Hepatocyte (in vitro differentiated cells): ENCODE measurements at regions not wholly inside any gene's neighbourhood (a gene's known extent, or its start where the extent isn't known, plus 50 kb on each side); places are given as distances from the start of the nearest gene placed in this dataset.

Experiments
- DNase-seq: peaks from one replicate; pipeline ENCODE4 v3.0.0-alpha.2; 2016; ENCODE audit warnings: low spot score
- H2AFZ ChIP-seq: fragments of 200-600 bp; sonication (generic); 2 replicates; pipeline ENCODE4 v1.6.0; 2016; ENCODE audit warnings: antibody characterized with exemption, mild to moderate bottlenecking
- H3K27ac ChIP-seq: fragments of 200-600 bp; sonication (generic); 2 replicates; pipeline ENCODE4 v1.5.1; 2016; ENCODE audit warnings: mild to moderate bottlenecking
- H3K27me3 ChIP-seq: fragments of 200-600 bp; sonication (generic); 2 replicates; pipeline ENCODE4 v1.6.1; 2016
- H3K36me3 ChIP-seq: fragments of 200-600 bp; sonication (generic); replicated peaks from 2 replicates; pipeline ENCODE4 v1.5.1; 2016; ENCODE audit warnings: low read depth; ENCODE audit not compliant: insufficient read depth
- H3K4me1 ChIP-seq: fragments of 200-600 bp; sonication (generic); 2 replicates; pipeline ENCODE4 v1.5.1; 2016; ENCODE audit warnings: mild to moderate bottlenecking, moderate library complexity; ENCODE audit not compliant: insufficient read depth
- H3K4me2 ChIP-seq: fragments of 200-600 bp; sonication (generic); 2 replicates; pipeline ENCODE4 v1.6.0; 2016
- H3K4me3 ChIP-seq: fragments of 200-600 bp; sonication (generic); 2 replicates; pipeline ENCODE4 v1.5.1; 2016; ENCODE audit warnings: mild to moderate bottlenecking
- H3K79me2 ChIP-seq: fragments of 200-600 bp; sonication (generic); 2 replicates; pipeline ENCODE4 v1.6.0; 2017; ENCODE audit warnings: mild to moderate bottlenecking
- H3K9me2 ChIP-seq: fragments of 200-600 bp; sonication (generic); replicated peaks from 2 replicates; pipeline ENCODE4 v1.6.0; 2017; ENCODE audit warnings: mild to moderate bottlenecking; ENCODE audit not compliant: insufficient read depth
- H3K9me3 ChIP-seq: fragments of 200-600 bp; sonication (generic); 2 replicates; pipeline ENCODE4 v1.5.1; 2016; ENCODE audit warnings: low read depth, mild to moderate bottlenecking
- H4K20me1 ChIP-seq: fragments of 200-600 bp; sonication (generic); 2 replicates; pipeline ENCODE4 v1.6.0; 2016; ENCODE audit warnings: mild to moderate bottlenecking; ENCODE audit not compliant: insufficient read depth, poor library complexity, severe bottlenecking
- EZH2 ChIP-seq: fragments of 200-600 bp; sonication (generic); IDR thresholded peaks from 2 replicates; pipeline ENCODE4 v1.6.1; 2016; ENCODE audit warnings: antibody characterized with exemption, mild to moderate bottlenecking, borderline replicate concordance
- EZH2phosphoT487 ChIP-seq: fragments of 200-600 bp; sonication (generic); IDR thresholded peaks from one replicate; pipeline ENCODE4 v1.6.1; 2018; ENCODE audit warnings: antibody characterized with exemption, mild to moderate bottlenecking, low read depth, moderate library complexity; ENCODE audit not compliant: unreplicated experiment, severe bottlenecking
- WGBS: methylation state at CpG from one replicate; pipeline ENCODE4 v1.1.6; 2016; ENCODE audit warnings: low lambda C conversion rate; ENCODE audit errors: missing lambda C conversion rate; 5-methylcytosine and 5-hydroxymethylcytosine counted together
- TF ChIP-seq, protein P1 (sequence below): fragments of 200-600 bp; sonication (generic); IDR thresholded peaks from 2 replicates; pipeline ENCODE4 v1.5.1; 2016; ENCODE audit warnings: antibody characterized with exemption, mild to moderate bottlenecking; ENCODE audit not compliant: poor library complexity

GRCh38 chr22:22979121-22979724, 91.1 kb upstream of the GNAZ start:
- Histone ChIP-seq H3K4me2 (no peak overlapping the region), H2AFZ (no peak overlapping the region), H3K27ac (no peak overlapping the region), H3K79me2 (no peaks in the 10 kb centered on the region), H3K36me3 (no peaks in the 10 kb centered on the region), H3K4me3 (no peak overlapping the region), H3K4me1 (no peaks in the 10 kb centered on the region), H4K20me1 (no peaks in the 10 kb centered on the region), H3K9me3 (peaks cover 5% of the 10 kb centered on the region), H3K9me2 (no peaks in the 10 kb centered on the region), H3K27me3 (no peaks in the 10 kb centered on the region)
- 67% methylated on average over 4 of the region's 4 CpGs for WGBS
- no peak for DNase-seq
- TF ChIP-seq EZH2 (no peak), EZH2phosphoT487 (no peak)
- TF ChIP-seq, protein P1, sequence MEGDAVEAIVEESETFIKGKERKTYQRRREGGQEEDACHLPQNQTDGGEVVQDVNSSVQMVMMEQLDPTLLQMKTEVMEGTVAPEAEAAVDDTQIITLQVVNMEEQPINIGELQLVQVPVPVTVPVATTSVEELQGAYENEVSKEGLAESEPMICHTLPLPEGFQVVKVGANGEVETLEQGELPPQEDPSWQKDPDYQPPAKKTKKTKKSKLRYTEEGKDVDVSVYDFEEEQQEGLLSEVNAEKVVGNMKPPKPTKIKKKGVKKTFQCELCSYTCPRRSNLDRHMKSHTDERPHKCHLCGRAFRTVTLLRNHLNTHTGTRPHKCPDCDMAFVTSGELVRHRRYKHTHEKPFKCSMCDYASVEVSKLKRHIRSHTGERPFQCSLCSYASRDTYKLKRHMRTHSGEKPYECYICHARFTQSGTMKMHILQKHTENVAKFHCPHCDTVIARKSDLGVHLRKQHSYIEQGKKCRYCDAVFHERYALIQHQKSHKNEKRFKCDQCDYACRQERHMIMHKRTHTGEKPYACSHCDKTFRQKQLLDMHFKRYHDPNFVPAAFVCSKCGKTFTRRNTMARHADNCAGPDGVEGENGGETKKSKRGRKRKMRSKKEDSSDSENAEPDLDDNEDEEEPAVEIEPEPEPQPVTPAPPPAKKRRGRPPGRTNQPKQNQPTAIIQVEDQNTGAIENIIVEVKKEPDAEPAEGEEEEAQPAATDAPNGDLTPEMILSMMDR = no peak

GRCh38 chr22:22979954-22980353, 90.4 kb upstream of the GNAZ start:
- no peaks in the 10 kb centered on the region for H3K36me3 ChIP-seq
- no peaks in the 10 kb centered on the region for H4K20me1 ChIP-seq
- no peaks in the 10 kb centered on the region for H3K27me3 ChIP-seq
- DNase-seq = no peak
- H3K4me2 ChIP-seq = no peak overlapping the region
- H3K79me2 ChIP-seq = no peaks in the 10 kb centered on the region
- WGBS = 91% methylated on average over 1 of the region's 1 CpG
- no peak for TF ChIP-seq EZH2phosphoT487
- TF ChIP-seq EZH2 = no peak
- TF ChIP-seq, protein P1 = no peak
- H3K9me3 ChIP-seq = peaks cover 5% of the 10 kb centered on the region
- no peaks in the 10 kb centered on the region for H3K4me1 ChIP-seq
- H3K27ac ChIP-seq = no peak overlapping the region
- H3K9me2 ChIP-seq = no peaks in the 10 kb centered on the region
- H3K4me3 ChIP-seq = no peak overlapping the region
- no peak overlapping the region for H2AFZ ChIP-seq

DNA sequence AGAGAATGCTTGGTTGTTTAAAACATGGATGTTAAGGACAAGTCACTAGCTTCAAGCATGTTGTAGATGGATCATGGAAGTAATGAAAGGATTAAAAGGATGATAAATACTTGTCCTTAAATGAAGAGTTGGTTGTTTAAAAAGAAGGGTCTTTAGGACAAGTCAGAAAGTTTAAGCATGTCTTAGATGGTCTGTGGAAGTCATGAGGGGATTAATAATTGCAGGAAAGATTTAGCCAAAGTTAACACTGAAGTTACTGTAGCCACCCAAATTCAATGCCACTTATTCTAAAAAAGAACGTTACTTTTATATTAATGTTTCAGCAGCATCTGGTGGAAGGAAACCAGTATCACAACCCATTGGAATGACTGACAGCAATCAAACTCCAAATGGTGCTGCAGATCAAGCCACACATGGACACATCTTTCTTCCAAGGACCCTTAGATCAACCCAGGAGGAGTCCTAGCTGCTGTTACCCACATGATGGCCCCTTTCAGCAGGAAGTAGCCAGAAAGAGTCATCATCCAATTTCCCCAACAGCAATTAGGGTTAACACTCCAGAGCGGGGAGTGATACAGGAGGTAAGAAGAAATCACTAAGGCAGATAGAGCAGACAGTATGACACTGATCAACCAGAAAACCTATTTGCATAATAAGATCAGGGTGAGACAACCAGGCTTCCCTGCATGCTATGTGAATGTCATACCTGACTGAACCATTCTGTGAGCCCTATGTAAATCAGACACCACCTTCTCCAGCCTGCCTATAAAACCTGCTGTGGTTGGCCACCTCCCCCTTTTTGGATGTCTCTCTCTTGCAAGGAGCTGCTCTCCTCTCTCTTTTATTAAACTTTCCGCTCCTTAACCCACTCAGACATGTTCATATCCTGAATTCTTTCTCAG, 88.4 kb upstream of the GNAZ start:
- WGBS = 67% methylated on average over 3 of the region's 3 CpGs

More for the DNA sequence above, 88.4 kb upstream of the GNAZ start:
- Histone ChIP-seq H3K27me3 (no peaks in the 10 kb centered on the region), H3K4me2 (no peak overlapping the region), H3K27ac (no peak overlapping the region), H4K20me1 (no peaks in the 10 kb centered on the region), H3K36me3 (no peaks in the 10 kb centered on the region), H2AFZ (no peak overlapping the region), H3K4me1 (no peaks in the 10 kb centered on the region), H3K9me2 (no peaks in the 10 kb centered on the region), H3K79me2 (no peaks in the 10 kb centered on the region), H3K4me3 (no peak overlapping the region), H3K9me3 (peaks cover 5% of the 10 kb centered on the region)
- DNase-seq = no peak
- no peak for TF ChIP-seq EZH2
- no peak for TF ChIP-seq EZH2phosphoT487
- TF ChIP-seq, protein P1 = no peak
